Heart right ventricle (tissue), 16 donors: ENCODE measurements at regions not wholly inside any gene's neighbourhood (a gene's known extent, or its start where the extent isn't known, plus 50 kb on each side); places are given as distances from the start of the nearest gene placed in this dataset.

Experiments
- ATAC-seq, 8 donors: fragments of 200-7000 bp; cut with Tn5 transposase; one replicate each; pipeline ENCODE4 v1.9.1; 2020; ENCODE audit warnings: mild to moderate bottlenecking in 8 of 8, moderate library complexity in 8 of 8, moderate number of reproducible peaks in 1 of 8
- DNase-seq, 2 donors: peaks; one replicate each; pipeline ENCODE4 v3.0.0-alpha.2; 2020
- H3K27ac ChIP-seq, 10 donors: fragments of 200-600 bp; sonication (generic) in 2 of 10; one replicate each; pipeline versions ENCODE4 v1.5.0 to v1.8.0; 2020 to 2022; ENCODE audit warnings: mild to moderate bottlenecking in 3 of 10
- H3K27me3 ChIP-seq, 7 donors: fragments of 200-600 bp; one replicate each; pipeline ENCODE4 v1.8.0; 2021 to 2022; ENCODE audit warnings: mild to moderate bottlenecking in 2 of 7
- H3K36me3 ChIP-seq, 9 donors: fragments of 200-600 bp; sonication (generic) in 1 of 9; one replicate each; pipeline versions ENCODE4 v1.5.0 to v1.8.0; 2020 to 2022; ENCODE audit warnings: mild to moderate bottlenecking in 2 of 9
- H3K4me1 ChIP-seq, 9 donors: fragments of 200-600 bp; sonication (generic) in 1 of 9; one replicate each; pipeline versions ENCODE4 v1.5.0 to v1.8.0; 2020 to 2022; ENCODE audit warnings: mild to moderate bottlenecking in 4 of 9
- H3K4me3 ChIP-seq, 10 donors: fragments of 200-600 bp; sonication (generic) in 2 of 10; one replicate each; pipeline versions ENCODE4 v1.5.0 to v1.8.0; 2020 to 2022; ENCODE audit warnings: mild to moderate bottlenecking in 7 of 10, moderate library complexity in 2 of 10
- H3K9me3 ChIP-seq, 11 donors: fragments of 200-600 bp in 10 of 11; sonication (generic) in 2 of 11; one replicate each; pipeline versions ENCODE4 v1.5.0 to v1.8.0; 2013 to 2022; ENCODE audit warnings: mild to moderate bottlenecking in 2 of 11, control low read depth in 1 of 11, moderate library complexity in 1 of 11
- CTCF ChIP-seq, 9 donors: fragments of 200-600 bp; sonication (generic) in 2 of 9; IDR thresholded peaks; one replicate each; pipeline versions ENCODE4 v1.5.0 to v1.8.0; 2021 to 2022; ENCODE audit warnings: antibody characterized with exemption in 9 of 9, mild to moderate bottlenecking in 5 of 9, moderate library complexity in 1 of 9
- WGBS, 2 donors: extraction: QIAGEN DNeasy Blood & Tissue Kit; methylation state at CpG; one replicate each; pipeline ENCODE4 v1.1.7; 2013; ENCODE audit warnings: inconsistent platforms in 1 of 2; 5-methylcytosine and 5-hydroxymethylcytosine counted together
- intact Hi-C, 10 donors: fragments of 100-400 bp; cut with DNase I; formaldehyde crosslinking; loops; one replicate each; pipeline versions ENCODE4 v1.11.1 to v1.14.2; 2022
- donor health status: Arrhythmogenic right ventricular cardiomyopathy.
- donor health status: ischemic (EF 13 %, LVEDD 7.1; RV severe dilation, severe dysfunction).
- donor health status: healthy with polysubstance abuse.
- donor health status: DM: no; HTN: yes; CAD: no.
- donor health status: DM: no; HTN: no; CAD: no.
- donor health status: ischemic (EF 25% LVEDD 6.9; RV normal size, moderate dysfunction).
- donor health status: ischemic (EF 25% LVEDD 5.7; RV mildly dilated, moderate dysfunction).
- donor health status: healthy.
- donor health status: DM: yes; HTN: yes; CAD: no.
- donor health status: Ischemic cardiomyopathy.
- donor health status: ischemic (EF 35%, LVEDD 5.7; RV mildly dilated, moderate dysfunction).
- donor health status: nonischemic (EF 11% LVEDD 7.7; RV severe dilation, severe dysfunction).
- donor health status: DM: yes; HTN: yes; CAD: no.
- donor health status: PGD.
- donor health status: ischemic (EF 29% LVEDD 5.4; RV normal size, mild dysfunction).
- donor health status: nonischemic (EF 23%, LVEDD 6.1; RV moderate dilation, normal function).

GRCh38 chr4:145281951-145282350, 101.6 kb upstream of the OTUD4 start:
- peak overlapping the region in 2 of 10 donors; percentile 7 to 9 for H3K27ac ChIP-seq
- no peaks in the 10 kb centered on the region for H3K27me3 ChIP-seq
- ATAC-seq (peak in 2 of 8 donors; percentile 21 to 42), DNase-seq (no peak)
- peaks cover 0 to 1% (median 0%) of the 10 kb centered on the region in 11 donors for H3K9me3 ChIP-seq
- intact Hi-C loops: no loop called here
- TF ChIP-seq CTCF (IDR thresholded peaks at IDR 0.05): no peak
- H3K4me1 ChIP-seq: peaks cover 5 to 35% (median 26%) of the 10 kb centered on the region in 9 donors
- no peak overlapping the region for H3K4me3 ChIP-seq
- WGBS, 2 donors: 46 to 48% methylated on average over 1 of the region's 1 CpG
- H3K36me3 ChIP-seq: no peaks in the 10 kb centered on the region

GRCh38 chr4:145281224-145281623, 100.8 kb upstream of the OTUD4 start:
- ATAC-seq (peak in 1 of 8 donors; percentile 36), DNase-seq (no peak)
- H3K27me3 ChIP-seq: no peaks in the 10 kb centered on the region
- H3K4me3 ChIP-seq: no peak overlapping the region
- peaks cover 5 to 35% (median 26%) of the 10 kb centered on the region in 9 donors for H3K4me1 ChIP-seq
- no peaks in the 10 kb centered on the region for H3K36me3 ChIP-seq
- intact Hi-C loops: no loop called here
- no peak overlapping the region for H3K27ac ChIP-seq
- no peak for TF ChIP-seq CTCF (IDR thresholded peaks at IDR 0.05)
- H3K9me3 ChIP-seq: no peaks in the 10 kb centered on the region
- 88 to 91% methylated on average over 9 of the region's 9 CpGs for WGBS, 2 donors

GRCh38 chr4:145280541-145280940, 100.2 kb upstream of the OTUD4 start:
- H3K36me3 ChIP-seq: no peaks in the 10 kb centered on the region
- ATAC-seq (no peak), DNase-seq (no peak)
- intact Hi-C loops: no loop called here
- H3K4me1 ChIP-seq: peaks cover 5 to 35% (median 26%) of the 10 kb centered on the region in 9 donors
- H3K4me3 ChIP-seq: no peak overlapping the region
- peak overlapping the region in 3 of 10 donors; percentile 76 to 79 (median 76) for H3K27ac ChIP-seq
- H3K9me3 ChIP-seq: no peaks in the 10 kb centered on the region
- H3K27me3 ChIP-seq: no peaks in the 10 kb centered on the region
- WGBS, 2 donors: 58 to 59% methylated on average over 3 of the region's 3 CpGs
- no peak for TF ChIP-seq CTCF (IDR thresholded peaks at IDR 0.05)

GRCh38 chr4:145279122-145279960, 99.0 kb upstream of the OTUD4 start:
- Histone ChIP-seq H3K36me3 (no peaks in the 10 kb centered on the region), H3K4me1 (peaks cover 5 to 35% (median 26%) of the 10 kb centered on the region in 9 donors), H3K27ac (peak overlapping the region in 9 of 10 donors; percentile 10 to 79 (median 48)), H3K4me3 (no peak overlapping the region), H3K9me3 (peaks cover 0 to 1% (median 0%) of the 10 kb centered on the region in 11 donors), H3K27me3 (no peaks in the 10 kb centered on the region)
- peak in 1 of 2 donors; percentile 6 for DNase-seq
- WGBS, 2 donors: 12 to 16% methylated on average over 8 of the region's 8 CpGs
- ATAC-seq: peak in 7 of 8 donors; percentile 26 to 85 (median 69)
- intact Hi-C loops: no loop called here
- TF ChIP-seq CTCF (IDR thresholded peaks at IDR 0.05): no peak
